ENCODE measurements at regions not wholly inside any gene's neighbourhood (a gene's known extent, or its start where the extent isn't known, plus 50 kb on each side); places are given as distances from the start of the nearest gene placed in this dataset.

DNA sequence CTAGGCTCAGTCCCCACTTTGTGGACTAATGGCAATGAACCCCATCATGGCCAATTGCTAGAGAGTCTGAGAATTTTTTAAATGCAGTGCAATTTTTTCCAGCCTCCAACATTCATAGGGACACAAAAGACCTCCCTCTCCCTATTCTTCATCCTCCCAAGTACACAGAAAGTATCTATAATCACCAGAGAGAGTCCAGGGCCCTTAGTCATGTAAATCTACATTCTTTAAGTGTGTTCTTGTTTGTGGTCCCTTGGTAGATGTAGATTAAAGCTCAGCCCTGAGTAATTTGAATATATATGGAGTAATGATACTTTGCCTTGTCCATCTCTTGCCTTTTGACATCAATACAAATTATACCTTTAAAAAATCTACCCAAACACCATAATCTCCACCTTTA, 51.3 kb upstream of the ATXN3L start:
- no peak for TF ChIP-seq CTCF (optimal IDR thresholded peaks at IDR 0.05 in 1 of 3, IDR thresholded peaks at IDR 0.05 in 1 of 3, conservative IDR thresholded peaks at IDR 0.05 in 1 of 3; ENCODE audit: extremely low read depth in 1 of 3, insufficient read depth in 2 of 3, low read length in 3 of 3)
- no peak for TF ChIP-seq EZH2 (IDR thresholded peaks at IDR 0.05; ENCODE audit: low read length)

Measured in keratinocyte (primary cell).